SW 1271 (cell line): ENCODE measurements at regions not wholly inside any gene's neighbourhood (a gene's known extent, or its start where the extent isn't known, plus 50 kb on each side); places are given as distances from the start of the nearest gene placed in this dataset.

Source experiments
- DNase-seq, 2 experiments: peaks; one replicate each; lab custom pipeline; 2025; lab: John Stamatoyannopoulos, UW

- no peak for DNase-seq
These were observed 150.1 kb downstream of the SOX11 start for GRCh38 chr2:5842326-5842725.

GRCh38 chr2:5845798-5846330, 153.7 kb downstream of the SOX11 start:
- no peak for DNase-seq

GRCh38 chr2:5846881-5847280, 154.7 kb downstream of the SOX11 start:
- DNase-seq: no peak

GRCh38 chr2:5849562-5849961, 157.4 kb downstream of the SOX11 start:
- no peak for DNase-seq

- no peak for DNase-seq
These were observed 159.2 kb downstream of the SOX11 start for GRCh38 chr2:5851410-5851809.

GRCh38 chr2:5854797-5855196, 162.6 kb downstream of the SOX11 start:
- DNase-seq: no peak

- DNase-seq: no peak
These were observed 174.9 kb downstream of the SOX11 start for GRCh38 chr2:5867056-5867455.

GRCh38 chr2:5868931-5869330, 176.7 kb downstream of the SOX11 start:
- no peak for DNase-seq

GRCh38 chr2:5869936-5870335, 177.8 kb downstream of the SOX11 start:
- no peak for DNase-seq

- DNase-seq: no peak
These were observed 185.2 kb downstream of the SOX11 start for GRCh38 chr2:5877360-5877759.

- no peak for DNase-seq
These were observed 193.4 kb downstream of the SOX11 start for GRCh38 chr2:5885451-5886173.

- DNase-seq: no peak
These were observed 194.3 kb downstream of the SOX11 start for GRCh38 chr2:5886462-5886861.

- no peak for DNase-seq
These were observed 195.9 kb downstream of the SOX11 start for GRCh38 chr2:5888126-5888525.

GRCh38 chr2:5889519-5889918, 197.3 kb downstream of the SOX11 start:
- DNase-seq: no peak

GRCh38 chr2:5894355-5894754, 202.2 kb downstream of the SOX11 start:
- DNase-seq: no peak

- no peak for DNase-seq
These were observed 203.1 kb downstream of the SOX11 start for GRCh38 chr2:5895284-5895683.

- DNase-seq: no peak
These were observed 205.1 kb downstream of the SOX11 start for GRCh38 chr2:5897249-5897648.

GRCh38 chr2:5898667-5899066, 206.5 kb downstream of the SOX11 start:
- DNase-seq: no peak

- DNase-seq: no peak
These were observed 213.5 kb downstream of the SOX11 start for GRCh38 chr2:5905661-5906060.

GRCh38 chr2:5908071-5908470, 215.9 kb downstream of the SOX11 start:
- no peak for DNase-seq

GRCh38 chr2:5911718-5912117, 219.5 kb downstream of the SOX11 start:
- DNase-seq: no peak

GRCh38 chr2:5913711-5914395, 221.7 kb downstream of the SOX11 start:
- DNase-seq: no peak

GRCh38 chr2:5914811-5915611, 222.8 kb downstream of the SOX11 start:
- DNase-seq: no peak
